ENCODE measurements at regions not wholly inside any gene's neighbourhood (a gene's known extent, or its start where the extent isn't known, plus 50 kb on each side); places are given as distances from the start of the nearest gene placed in this dataset.

- BruUV-seq (replicated peaks) = no TSS peak
- H3K4ac ChIP-seq (ENCODE audit: low read depth, low read length) = no peak overlapping the region
- H3K56ac ChIP-seq (ENCODE audit: extremely low read depth, insufficient read depth, low read length) = no peak overlapping the region
- H3K4me2 ChIP-seq (ENCODE audit: low read depth, low read length) = no peak overlapping the region
- no peak overlapping the region for H2BK5ac ChIP-seq (ENCODE audit: low read depth, low read length, poor library complexity, severe bottlenecking)
- no peaks in the 10 kb centered on the region for H4K20me1 ChIP-seq (ENCODE audit: insufficient read depth, low read length)
- in situ Hi-C loops (cut with MboI; ENCODE audit: low sequenced_read_pairs) (no loop called here), dilution Hi-C loops (cut with HindIII; ENCODE audit: low sequenced_read_pairs, unreplicated experiment) (no loop called here), intact Hi-C loops (cut with micrococcal nuclease) (no loop called here)
- no peak overlapping the region for H3K18ac ChIP-seq (ENCODE audit: low read depth, low read length)
- H3K4me1 ChIP-seq (ENCODE audit: control insufficient read depth, insufficient read depth, low read length) = no peaks in the 10 kb centered on the region
- H3K9ac ChIP-seq (ENCODE audit: low read depth, low read length) = no peak overlapping the region
- no peak overlapping the region for H2AK5ac ChIP-seq (ENCODE audit: low read depth, low read length)
- no peaks in the 10 kb centered on the region for H3K79me1 ChIP-seq (ENCODE audit: low read depth in 1 of 2, low read length in 2 of 2)
- WGBS, 2 experiments (ENCODE audit: extremely low coverage in 2 of 2, insufficient read length in 1 of 2) = no CpG with 5 or more reads among the region's 3 CpGs
- no peak overlapping the region for H3K4me3 ChIP-seq (ENCODE audit: insufficient read depth, low read depth, low read length)
- no peak overlapping the region for H3K27ac ChIP-seq (ENCODE audit: insufficient read depth, low read length)
- no peak for DNase-seq
- H2BK15ac ChIP-seq (ENCODE audit: low read depth, low read length) = no peak overlapping the region
- TF ChIP-seq CEBPB (IDR thresholded peaks at IDR 0.05; ENCODE audit: low read depth, low read length) = no peak
- no peak for TF ChIP-seq RCOR1 (IDR thresholded peaks at IDR 0.05; ENCODE audit: insufficient replicate concordance, low read length)
- TF ChIP-seq SMC3 (IDR thresholded peaks at IDR 0.05; ENCODE audit: low read depth, low read length) = no peak
- no peak overlapping the region for H3K14ac ChIP-seq (replicated peaks; ENCODE audit: low read depth, low read length)
- no peaks in the 10 kb centered on the region for H3K36me3 ChIP-seq (ENCODE audit: control insufficient read depth, insufficient read depth, low read length)
- H3K9me1 ChIP-seq (ENCODE audit: insufficient read depth, low read length) = no peaks in the 10 kb centered on the region
- no peak for ATAC-seq (ENCODE audit: low read depth)
- peaks cover 24% of the 10 kb centered on the region for H3K9me3 ChIP-seq (ENCODE audit: control insufficient read depth, insufficient read depth, low read length)
- no peak overlapping the region for H4K8ac ChIP-seq (ENCODE audit: low read depth in 2 of 2, low read length in 2 of 2)
- CTCF ChIA-PET = no interaction called here
- H2AK9ac ChIP-seq (replicated peaks; ENCODE audit: low read depth, low read length, poor library complexity) = no peak overlapping the region
- no peak overlapping the region for H2AFZ ChIP-seq (replicated peaks; ENCODE audit: low read length, poor library complexity)
- POLR2A ChIA-PET (ENCODE audit: unreplicated experiment) = no interaction called here
- no peak overlapping the region for H2BK120ac ChIP-seq (ENCODE audit: low read depth, low read length)
- no peaks in the 10 kb centered on the region for H3K27me3 ChIP-seq (ENCODE audit: control insufficient read depth, insufficient read depth, low read length)
- H4K91ac ChIP-seq (ENCODE audit: insufficient read depth, low read depth, low read length) = no peak overlapping the region
- no peak overlapping the region for H2BK20ac ChIP-seq (ENCODE audit: low read depth, low read length)
- H3K23ac ChIP-seq (ENCODE audit: low read depth, low read length) = no peak overlapping the region
- H4K5ac ChIP-seq (ENCODE audit: low read depth, low read length) = no peak overlapping the region
These were observed 168.9 kb upstream of the RGMA start for GRCh38 chr15:93257920-93258319.
